Hypothalamus (tissue), 51 donors: ENCODE measurements at regions not wholly inside any gene's neighbourhood (a gene's known extent, or its start where the extent isn't known, plus 50 kb on each side); places are given as distances from the start of the nearest gene placed in this dataset.

Experiments
- DNase-seq, 51 donors: peaks; one replicate each; lab custom pipeline; 2025; lab: John Stamatoyannopoulos, UW

DNA sequence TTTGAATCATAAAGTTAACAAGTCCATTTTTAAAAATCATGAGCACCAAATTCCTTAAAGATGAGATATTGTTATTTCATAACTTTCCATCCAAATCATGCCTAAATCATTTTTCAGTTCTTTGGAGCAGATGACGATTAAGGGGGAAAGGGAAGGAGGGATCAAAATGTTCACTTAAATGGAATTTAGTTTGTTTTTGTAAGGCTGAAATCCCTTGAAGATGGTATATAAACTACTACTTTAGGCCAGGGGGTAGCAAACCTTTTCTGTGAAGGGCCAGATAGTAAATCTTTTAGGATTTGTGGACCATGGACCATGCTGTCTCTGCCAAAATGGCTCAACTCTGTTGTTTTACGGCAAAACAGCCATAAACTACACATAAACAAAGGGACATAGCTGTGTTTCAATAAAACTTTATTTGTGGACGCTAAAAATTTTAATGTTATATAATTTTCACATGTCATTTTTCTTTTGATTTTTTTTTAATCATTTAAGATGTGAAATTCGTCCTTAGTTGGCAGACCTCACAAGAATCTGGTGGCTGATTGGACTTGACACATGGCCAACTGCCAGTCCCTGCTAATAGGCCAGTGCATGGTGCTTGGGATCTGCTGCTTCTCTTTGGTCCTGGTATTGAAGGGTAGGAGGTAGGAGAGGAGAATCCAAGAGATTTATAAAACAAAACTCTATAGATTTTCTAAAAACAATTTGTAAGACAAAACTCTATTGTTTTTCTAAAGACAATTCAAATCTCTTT is 52.0 kb upstream of the RTN4 start:
- no peak for DNase-seq

- no peak for DNase-seq
Measured at GRCh38 chr2:55101466-55101865, 51.2 kb upstream of the RTN4 start.

DNA sequence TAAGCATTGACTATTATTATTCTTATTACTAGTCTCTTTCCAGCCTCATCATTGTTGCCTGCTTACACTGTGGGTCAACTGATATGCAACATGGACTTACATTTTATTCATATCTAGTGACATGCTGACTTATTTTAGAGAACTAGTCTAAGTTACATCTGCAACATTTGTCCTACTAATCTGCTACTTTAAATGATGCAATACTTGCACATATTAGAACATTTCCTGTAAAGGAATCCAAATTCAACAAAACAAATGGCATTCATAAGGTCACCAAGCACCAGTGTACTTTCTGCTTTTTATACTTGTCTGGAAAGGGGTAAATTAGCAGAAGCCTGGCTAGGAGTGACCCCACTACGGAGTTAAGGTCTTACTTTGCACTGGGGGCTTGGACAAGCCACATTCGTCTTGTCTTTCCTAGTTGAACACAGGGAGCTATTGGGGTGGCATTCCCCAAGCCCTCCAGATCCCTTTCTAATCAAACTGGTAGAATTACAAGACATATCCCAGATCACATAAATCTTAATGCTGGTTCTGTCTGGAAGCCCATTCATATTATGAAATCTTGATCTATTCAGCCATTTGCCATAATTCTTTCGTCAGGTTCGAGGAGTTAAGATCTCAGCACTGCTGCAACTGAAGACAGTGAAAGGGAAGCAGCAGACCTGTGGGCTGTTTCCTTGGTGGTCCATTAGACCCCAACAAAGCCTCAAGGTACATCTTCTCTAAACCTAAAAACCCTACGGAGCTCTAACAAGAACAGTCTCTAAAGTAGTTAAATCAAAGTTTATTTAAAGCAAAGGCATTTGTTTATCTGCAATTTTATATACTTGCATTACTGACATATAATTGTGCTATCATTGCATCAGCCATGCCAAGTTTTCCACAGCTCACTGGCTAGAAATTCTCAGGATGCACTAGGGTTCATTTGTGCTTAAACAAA is 49.9 kb upstream of the RTN4 start:
- DNase-seq: no peak
